Brain pericyte (primary cell): ENCODE measurements at regions not wholly inside any gene's neighbourhood (a gene's known extent, or its start where the extent isn't known, plus 50 kb on each side); places are given as distances from the start of the nearest gene placed in this dataset.
"Not testable (repeated sequence)": the region's sequence is repeated elsewhere in the genome, so short reads cannot be mapped to it uniquely, and the experiment has no call there.

Experiments used
- DNase-seq: peaks from one replicate; pipeline ENCODE4 v3.0.0-alpha.2; 2012; ENCODE audit warnings: low read depth, low spot score

DNA sequence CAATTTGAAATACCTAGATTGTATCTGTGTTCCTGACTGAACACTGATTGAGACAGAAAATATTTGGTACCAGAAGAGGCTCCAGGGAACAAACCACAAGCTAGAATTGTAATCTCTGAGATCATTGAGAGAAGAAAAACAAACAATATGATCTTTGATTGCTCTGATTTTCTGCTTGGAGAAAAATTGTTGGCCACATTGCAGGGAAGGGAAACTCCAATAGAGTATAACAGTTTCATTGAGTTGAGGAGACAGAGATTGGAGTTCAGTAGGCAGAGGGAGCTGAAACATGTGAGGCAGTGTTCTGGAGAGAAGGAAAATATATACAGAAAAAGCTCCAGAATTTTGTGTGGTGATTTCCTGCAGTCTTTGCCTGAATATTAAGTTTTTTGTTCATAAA, 158.2 kb downstream of the C4orf33 start:
- no peak for DNase-seq

DNA sequence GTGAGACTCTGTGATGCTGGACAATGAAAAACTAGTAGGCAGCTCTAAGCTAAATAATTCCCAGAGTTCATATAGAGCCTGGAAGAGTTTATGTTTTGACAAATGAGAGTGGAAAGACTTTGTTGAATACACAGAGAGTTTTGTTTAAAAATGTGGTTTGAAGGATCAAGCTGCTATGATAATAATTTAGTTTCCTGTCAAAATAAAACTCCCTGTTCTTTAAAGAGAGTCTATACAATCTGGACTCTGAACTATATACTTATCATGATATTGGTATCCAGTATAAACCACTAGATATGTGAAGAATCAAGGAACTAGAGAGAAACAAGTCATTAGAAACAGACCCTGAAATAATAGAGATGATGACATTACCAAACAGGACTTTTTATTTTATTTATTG, 158.6 kb downstream of the C4orf33 start:
- DNase-seq: peak; percentile 57

DNA sequence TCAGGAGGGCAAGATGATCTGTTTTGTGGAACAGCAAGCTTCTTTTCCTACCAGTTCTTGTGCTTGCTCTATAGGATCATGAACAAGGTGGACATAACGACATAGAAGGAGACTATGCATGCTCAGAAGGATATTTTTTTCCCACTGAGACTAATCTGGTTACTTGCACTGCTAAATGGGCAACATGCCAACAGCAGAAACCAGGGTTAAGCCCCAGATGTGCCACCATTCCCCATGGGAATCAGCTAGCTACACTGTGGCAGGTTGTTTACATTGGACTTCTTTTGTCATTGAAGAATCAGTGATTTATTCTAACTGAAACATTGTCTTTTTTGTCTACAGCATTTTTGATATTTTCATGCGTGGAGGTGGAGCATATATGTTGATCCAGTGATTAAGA, 165.6 kb downstream of the C4orf33 start:
- DNase-seq: no peak

DNA sequence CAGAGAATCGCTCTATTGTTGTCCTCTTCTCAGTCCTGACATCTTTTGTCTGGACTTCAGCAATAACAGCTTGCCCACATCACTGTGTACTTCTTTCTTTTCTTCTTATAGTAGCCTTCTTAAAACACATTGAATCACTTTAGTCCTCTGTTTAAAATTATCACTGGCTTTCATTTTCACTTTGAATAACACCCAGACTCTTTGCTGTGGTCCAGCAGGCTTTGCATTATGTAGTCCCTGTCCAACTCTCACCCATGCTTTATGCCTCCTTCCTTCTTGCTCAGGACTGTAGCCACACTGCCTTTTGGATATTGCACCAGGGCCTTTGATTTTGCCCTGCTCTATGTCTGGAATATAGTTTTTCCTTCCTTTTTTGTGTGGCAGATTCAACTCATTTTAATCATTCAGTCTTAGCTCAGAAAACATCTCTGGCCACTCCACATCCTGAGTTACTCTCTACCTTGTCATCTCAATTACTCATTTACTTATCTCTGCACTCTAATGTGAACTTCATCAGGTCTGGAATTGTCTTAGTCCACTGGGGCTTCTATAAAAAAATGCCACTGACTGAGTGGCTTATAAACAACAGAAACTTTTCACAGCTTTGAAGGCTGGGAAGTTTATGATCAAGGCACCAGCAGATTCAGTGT, 168.2 kb downstream of the C4orf33 start:
- no peak for DNase-seq

DNA sequence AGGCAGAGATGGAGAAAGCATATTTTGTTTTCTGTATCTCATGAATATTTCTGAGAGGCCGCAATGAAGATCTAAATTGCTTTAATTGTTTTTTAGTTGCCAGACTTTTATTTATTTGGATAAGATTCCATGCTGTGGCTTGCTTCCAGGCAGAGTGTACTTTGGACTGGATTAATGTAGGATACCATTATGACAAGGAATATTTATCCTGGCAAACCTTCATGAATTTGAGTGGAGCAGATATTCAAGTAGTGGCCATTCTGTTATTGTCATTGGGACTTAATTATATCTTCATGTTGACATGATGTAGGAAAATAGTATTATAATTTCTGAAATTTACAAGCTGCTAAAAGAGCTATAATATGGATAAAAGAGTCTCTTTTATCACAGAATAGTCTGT, 182.9 kb downstream of the C4orf33 start:
- no peak for DNase-seq

DNA sequence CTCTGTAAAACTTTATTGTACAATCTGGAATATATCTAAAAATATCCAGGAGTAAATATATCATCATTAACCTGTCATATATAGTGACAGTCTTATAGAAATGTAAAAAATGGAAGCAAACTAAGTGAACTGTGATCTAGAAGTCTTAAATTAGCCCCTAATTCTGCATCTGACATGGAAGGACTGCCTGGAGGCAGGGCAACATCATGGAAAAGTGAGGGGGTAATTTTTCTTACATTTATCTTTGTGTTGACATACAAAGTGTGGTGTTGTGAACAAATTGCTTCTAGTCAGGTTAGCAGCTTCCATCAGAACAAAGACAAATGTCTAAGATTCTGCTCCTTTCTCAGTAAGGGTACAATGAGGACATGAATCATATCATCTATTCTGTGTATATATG, 186.3 kb downstream of the C4orf33 start:
- DNase-seq: no peak

DNA sequence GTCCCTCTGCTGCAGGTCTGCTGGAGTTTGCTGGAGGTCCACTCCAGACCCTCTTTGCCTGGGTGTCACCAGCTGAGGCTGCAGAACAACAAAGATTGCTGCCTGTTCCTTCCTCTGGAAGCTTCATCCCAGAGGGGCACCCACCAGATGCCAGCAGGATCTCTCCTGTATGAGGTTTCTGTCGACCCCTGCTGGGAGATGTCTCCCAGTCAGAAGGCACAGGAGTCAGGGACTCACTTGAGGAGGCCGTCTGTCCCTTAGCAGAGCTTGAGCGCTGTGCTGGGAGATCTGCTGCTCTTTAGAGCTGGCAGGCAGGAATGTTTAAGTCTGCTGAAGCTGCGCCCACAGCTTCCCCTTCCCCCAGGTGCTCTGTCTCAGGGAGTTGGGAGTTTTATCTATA, 196.2 kb downstream of the C4orf33 start:
- not testable (repeated sequence) for DNase-seq

DNA sequence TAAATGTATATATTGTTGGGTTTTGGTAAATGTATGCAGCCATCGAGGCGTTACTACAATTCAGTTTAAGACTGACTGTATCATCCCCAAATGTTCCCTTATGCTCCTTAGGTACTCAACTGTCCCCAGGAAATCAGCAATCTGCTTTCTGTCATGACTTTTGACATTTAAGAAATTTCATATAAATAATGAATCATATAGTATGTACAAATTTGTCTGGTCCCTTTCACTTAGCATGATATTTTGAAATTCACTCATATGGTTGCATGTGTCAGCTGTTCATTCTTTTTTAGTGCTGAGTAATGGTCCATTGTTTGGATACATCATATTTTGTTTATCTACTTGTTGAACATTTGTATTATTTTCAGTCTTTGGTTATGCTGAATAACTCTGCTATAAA, 218.8 kb downstream of the C4orf33 start:
- no peak for DNase-seq

DNA sequence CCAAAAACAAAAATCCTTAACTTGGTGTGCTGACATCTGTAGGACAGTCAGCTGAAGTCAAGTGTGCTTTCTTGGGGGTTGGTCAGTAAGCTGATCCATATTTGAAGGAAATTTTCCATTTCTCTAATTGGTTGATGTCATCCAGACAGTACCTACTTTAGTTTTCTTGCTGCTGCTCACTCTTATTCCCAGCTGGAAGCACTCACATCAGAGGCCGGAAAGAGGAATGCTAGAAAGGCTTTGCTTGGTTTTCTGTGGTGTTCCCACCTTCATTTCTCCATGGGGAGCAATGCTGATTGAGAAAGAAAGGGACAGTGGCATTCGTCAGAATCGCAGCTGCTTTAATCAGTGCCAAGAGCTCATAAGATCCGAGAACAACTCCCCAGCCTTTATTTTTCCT, 227.0 kb downstream of the C4orf33 start:
- DNase-seq: no peak

DNA sequence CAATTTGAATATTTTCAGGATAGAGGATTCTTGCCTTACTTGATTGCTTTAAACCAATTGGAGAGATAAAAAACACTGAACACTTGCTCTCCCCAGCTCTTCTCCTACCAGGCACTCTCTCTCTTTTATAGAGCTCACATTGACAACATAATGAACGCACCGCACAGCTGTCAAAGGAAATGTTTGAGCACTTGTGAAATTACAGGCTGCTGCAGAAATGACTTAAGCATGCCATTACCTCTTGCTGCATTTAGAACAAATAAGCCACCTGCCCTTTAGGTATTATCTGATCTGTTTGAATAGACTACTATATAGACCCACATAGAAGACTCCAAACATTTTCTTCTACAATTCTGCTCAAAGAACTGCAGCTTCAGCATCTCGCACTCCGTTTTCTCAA, 227.7 kb downstream of the C4orf33 start:
- DNase-seq: no peak

DNA sequence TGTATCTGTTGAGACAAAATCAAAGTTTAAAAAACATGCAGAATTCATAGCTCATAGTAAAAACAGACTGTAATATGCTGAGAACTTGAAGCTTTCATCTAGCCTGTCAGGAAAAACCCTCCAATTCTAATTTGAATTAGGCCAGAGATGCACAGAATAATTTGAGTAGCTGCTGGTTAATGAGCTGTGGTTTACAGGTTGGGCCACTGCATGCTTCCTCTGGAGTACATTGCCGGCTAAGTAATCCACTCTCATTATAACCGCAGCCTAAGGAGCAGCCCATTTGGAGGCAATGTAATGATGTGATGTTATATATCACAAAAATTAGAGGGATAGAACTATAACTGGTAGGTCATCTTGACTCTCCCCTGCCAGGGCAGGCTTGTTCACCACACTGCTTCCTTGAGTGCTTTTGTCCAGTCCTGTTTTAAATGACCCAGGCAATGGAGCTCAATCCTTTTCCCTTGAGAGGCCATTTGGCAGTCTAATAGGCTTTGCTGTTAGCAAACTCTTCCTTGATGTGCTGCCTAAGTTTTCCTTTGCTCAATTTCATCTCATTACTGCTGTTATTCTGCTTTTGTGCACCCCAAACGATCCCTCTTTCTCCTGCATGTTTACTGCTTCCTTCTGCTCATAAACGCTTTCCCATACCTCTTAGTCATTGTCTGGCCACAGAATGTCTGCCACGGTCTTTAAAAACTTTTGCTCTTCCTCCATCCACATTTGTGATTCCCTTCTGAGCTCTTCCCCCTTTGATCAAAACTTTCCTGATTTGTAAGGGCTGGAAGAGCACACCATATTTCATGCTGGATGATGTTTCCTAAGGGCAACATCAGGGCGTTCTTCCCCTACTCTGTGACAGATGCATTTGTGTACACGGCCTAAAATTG, 230.9 kb downstream of the C4orf33 start:
- DNase-seq: no peak

DNA sequence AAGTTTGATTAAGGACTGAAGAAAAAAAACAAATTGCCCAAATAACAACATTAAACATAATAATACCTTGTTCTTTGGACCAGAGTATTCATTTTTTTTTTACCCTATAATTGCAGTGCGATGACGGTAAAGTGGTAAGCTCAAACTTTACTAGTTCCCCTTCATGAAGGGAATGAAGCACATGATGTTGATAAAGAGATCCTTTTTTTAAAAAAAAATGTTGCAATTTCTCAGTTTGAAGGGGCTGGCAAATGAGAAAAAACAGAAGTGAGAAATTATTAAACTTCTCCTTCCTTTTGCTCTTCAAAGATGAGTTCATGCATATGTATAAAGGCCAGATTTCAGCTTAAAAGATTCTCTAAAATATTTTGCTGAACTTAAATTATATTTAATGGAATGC, 231.7 kb downstream of the C4orf33 start:
- no peak for DNase-seq

DNA sequence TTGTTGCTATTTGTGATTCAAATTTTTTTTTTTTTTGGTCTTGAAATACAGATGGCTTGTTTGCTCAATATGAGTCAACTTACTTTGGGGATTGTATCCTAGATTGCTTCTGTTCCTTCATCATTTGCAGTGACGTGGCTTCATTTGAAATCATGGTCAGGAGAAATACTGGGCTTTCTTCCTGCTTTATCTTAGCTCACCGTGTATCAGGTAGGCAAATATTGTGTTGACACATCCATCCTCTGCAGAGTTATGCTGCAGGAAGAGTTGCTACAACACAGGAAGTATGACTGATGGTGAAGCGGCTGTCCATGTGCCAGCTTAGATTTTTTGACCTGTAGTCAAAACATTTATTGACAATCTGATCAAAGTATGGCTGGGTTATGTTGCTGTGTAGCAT, 232.2 kb downstream of the C4orf33 start:
- DNase-seq: no peak

DNA sequence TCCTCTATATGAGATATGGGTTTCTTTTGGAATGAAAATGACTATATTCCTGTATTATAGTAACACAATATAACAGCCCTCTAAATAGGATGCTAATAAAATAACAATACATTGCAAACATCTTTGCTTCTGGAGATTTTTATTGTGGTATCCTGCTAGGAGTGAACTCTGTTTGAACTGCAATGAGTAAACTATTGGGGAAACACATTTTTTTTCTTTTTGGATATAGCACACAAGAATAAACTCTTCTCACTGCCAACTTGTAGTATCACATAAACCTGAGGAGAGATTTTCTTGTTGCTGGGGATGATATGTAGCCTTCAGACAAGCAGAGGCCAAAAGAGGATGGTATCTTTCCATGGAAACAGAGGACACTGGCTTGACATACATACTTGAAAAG, 238.2 kb downstream of the C4orf33 start:
- no peak for DNase-seq

DNA sequence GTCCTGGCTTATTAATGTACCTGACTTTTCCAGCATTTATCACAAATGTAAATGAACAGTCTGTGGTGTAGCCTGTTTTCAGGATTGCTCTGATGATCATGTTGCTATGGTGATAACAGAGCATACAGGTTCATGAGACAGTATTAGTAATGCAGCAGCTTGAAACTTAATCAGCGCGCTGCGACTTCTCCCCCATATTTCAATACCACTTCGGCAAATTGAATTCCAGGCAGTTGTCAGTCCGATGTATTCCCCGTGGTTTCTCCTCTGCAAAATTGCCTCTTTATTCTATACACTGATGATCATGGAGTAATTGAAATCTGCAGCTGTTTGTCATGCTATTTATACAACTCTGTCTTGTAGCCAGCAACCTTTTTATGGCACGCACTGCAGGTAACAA, 239.3 kb downstream of the C4orf33 start:
- no peak for DNase-seq

DNA sequence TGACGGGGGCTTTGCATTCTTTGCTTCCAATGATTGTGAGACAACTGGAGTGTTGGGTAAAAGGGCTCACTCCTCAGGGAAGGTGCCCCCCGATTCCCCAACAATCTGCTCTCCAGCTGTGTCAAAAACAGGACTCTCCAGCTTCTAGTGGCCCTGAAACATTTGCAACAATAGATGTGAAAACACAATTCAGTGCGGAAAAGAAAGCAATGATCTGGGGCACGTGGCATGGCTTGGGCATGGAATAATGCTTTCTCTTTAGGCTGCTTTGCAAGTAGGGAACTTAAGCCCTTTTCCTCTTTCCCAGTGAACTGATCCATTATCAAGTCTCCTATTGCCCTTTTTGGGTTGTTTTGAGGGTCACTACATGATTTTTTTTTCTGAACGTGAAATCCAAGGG, 239.9 kb downstream of the C4orf33 start:
- DNase-seq: no peak

DNA sequence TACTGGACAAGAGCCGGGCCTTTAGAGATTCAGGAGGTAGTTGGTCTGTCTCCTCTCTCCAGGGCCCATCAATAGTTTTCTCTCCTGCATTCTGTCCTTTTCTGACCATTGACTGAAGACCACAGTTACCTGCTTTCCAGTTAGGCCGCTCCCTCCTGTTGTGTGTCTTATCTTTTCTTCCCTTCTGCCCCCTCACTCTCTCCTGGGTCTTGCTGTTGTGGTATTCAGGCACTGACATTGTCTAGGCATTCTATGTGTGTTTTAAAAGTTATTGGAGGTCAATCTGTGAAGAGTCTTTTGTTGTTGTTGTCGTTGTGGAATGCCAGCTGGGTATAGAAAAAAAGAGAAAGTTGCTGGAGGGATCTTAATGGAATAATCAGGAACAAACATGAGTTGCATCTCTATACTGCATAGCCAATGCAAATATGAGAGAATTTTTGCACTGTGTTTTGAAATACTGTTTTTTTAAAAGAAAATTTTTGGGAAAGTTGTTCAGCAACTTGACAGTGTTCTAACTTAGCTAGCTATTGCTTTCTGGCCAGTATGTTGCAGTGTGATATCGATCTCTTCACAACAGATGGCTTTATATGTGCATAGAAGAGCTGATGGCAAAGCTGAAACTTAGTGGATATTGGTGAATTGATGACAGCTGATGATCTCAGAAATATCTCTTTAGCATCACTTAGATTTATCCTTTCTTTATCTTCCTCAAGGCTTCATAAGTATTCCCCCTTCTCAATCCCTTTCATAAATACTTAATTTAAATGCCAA, 240.7 kb downstream of the C4orf33 start:
- no peak for DNase-seq

DNA sequence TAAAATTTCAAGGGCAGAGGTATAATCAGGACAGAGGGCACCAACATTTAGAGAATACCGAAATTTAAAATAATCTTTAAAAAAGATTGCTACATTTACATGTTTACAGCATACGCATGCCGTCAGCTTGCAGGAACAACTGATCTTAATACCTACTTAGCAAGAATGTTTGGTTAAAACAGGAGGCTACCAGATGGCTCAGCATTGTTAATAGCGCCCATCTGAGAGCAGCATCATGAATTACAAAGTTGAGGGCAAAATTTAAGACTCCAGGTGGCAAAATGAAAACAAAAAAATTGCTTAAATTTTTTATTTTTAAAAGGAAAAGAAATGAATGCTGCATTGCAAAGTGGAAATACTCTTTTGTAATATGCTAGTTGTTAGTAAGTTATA, 241.3 kb downstream of the C4orf33 start:
- no peak for DNase-seq

DNA sequence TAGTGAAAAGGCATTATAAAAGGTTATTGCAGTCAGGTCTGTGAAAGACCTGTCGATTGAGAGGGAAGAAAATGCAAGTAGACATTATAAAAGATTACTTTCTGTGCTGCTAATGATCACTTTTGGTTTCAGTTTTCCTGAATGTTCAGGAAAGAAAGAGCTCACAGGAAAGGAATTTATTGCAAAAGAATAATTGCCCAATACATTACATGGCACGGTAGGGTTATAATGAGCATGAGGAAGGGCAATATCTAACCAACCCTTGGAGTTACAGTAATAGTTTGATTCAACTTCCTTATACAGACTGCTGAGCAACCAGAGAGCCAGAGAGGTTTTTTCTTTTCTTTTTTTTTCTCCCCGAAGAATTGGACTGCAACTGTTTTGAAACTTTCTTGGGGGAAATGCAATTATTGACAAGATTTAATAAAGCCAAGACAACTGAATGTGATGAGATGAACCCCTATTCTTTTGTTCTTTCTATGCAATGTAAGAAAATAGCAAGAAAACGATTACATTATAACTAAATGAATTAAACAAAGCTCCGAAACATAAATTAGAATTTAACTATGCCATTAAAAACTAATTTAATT, 247.0 kb downstream of the C4orf33 start:
- no peak for DNase-seq

DNA sequence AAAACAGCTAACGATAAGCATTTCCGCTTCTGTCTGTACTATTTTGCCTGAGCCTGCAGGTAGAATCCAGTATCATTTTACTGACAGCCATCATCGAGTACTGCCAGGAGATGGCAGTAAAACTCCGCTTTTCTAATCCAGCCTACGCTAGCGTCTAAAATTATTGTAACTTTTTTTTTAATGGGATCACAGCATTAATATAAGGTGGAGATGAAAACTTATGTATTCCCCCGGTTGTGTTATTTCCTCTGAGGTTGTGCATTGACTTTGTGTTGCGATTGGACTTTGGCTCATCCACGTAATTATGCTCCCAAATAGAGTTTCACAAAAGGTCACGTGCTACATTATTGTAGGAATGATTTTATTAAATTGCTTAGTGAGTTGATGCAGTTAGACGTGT, 248.1 kb downstream of the C4orf33 start:
- DNase-seq: no peak

DNA sequence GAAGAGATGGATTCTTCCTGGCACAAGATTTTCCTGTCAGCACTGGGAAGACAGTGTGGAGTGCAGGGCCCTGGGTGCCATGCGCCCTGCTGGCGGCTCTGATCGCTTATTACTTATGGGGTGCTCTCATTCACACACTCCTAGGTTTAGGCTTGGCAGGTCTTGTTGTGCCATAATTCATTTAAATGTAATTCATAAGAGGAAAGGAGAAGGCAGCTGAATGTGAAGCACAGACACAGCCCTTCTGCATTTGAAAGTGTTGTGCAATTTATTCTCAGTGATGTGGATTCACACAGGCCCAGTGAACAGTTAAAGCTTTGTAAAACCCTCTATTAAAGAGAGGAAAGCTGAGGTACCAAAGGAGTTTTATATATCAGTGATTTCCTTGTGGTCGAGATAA, 249.7 kb downstream of the C4orf33 start:
- DNase-seq: no peak

DNA sequence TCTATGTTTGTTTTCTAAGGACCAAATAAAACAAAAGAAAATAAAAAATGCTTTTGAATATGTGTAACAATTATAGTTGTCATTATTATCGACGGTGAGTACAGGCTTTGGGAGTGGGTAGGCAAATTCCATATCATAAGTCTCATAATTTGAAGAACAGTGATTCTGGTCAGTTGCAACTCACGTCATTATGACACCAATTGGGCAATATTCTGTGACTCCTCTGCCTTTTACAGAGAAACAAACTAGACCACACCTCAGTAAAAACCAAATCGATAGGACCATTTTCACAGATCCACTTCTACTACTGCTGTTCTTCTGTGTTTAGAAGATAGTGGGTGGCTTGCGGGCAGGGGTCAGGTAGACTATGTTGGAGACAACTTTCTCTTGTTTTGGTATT, 250.1 kb downstream of the C4orf33 start:
- no peak for DNase-seq
